K562 (cell line): ENCODE measurements at regions not wholly inside any gene's neighbourhood (a gene's known extent, or its start where the extent isn't known, plus 50 kb on each side); places are given as distances from the start of the nearest gene placed in this dataset.

Experiments
- ARID3A ChIP-seq: IDR thresholded peaks from 2 replicates; pipeline ENCODE4 v1.6.1; 2012; ENCODE audit warnings: low read depth, low read length, improper control_type of control experiment, borderline replicate concordance
- CTCF ChIP-seq, 3 experiments: IDR thresholded peaks in 2 of 3; conservative IDR thresholded peaks in 1 of 3; 2 replicates each; pipeline ENCODE4 v1.5.1; 2011 to 2012; ENCODE audit warnings: low read length in 3 of 3, mild to moderate bottlenecking in 3 of 3, control low read depth in 2 of 3, improper control_type of control experiment in 1 of 3, inconsistent platforms in 1 of 3, low read depth in 1 of 3, mixed read lengths in 1 of 3, moderate library complexity in 1 of 3; ENCODE audit not compliant: insufficient read depth in 2 of 3
- EP300 ChIP-seq: IDR thresholded peaks from 2 replicates; pipeline ENCODE4 v1.6.1; 2012; ENCODE audit warnings: low read length, improper control_type of control experiment
- IRF1 ChIP-seq: sonication (generic); formaldehyde crosslinking; IDR thresholded peaks from 2 replicates; pipeline ENCODE4 v1.8.0; 2022; ENCODE audit warnings: missing genetic modification reagents, mild to moderate bottlenecking, borderline replicate concordance
- NKRF ChIP-seq: fragments of 450-650 bp; IDR thresholded peaks from 2 replicates; pipeline ENCODE4 v1.6.1; 2016; ENCODE audit warnings: borderline replicate concordance
- POLR2AphosphoS5 ChIP-seq: IDR thresholded peaks from 2 replicates; pipeline ENCODE4 v1.6.1; 2011; ENCODE audit warnings: mild to moderate bottlenecking, low read depth, low read length, moderate library complexity; ENCODE audit not compliant: control insufficient read depth, insufficient read depth
- SREBF2 ChIP-seq: sonication (generic); formaldehyde crosslinking; IDR thresholded peaks from 2 replicates; pipeline ENCODE4 v1.4.0; 2020; ENCODE audit warnings: mild to moderate bottlenecking, missing genetic modification reagents
- SRF ChIP-seq, 2 experiments: fragments of 250-450, 450-650 bp in 1 of 2; sonication (Bioruptor Pico) in 1 of 2; sonication (generic) in 1 of 2; formaldehyde crosslinking; IDR thresholded peaks; 2 replicates each; pipeline versions ENCODE4 v1.5.0 to v1.5.1; 2020 to 2022; ENCODE audit warnings: mild to moderate bottlenecking in 1 of 2, missing genetic modification reagents in 1 of 2
- TF ChIP-seq, protein P1 (sequence below): sonication (generic); formaldehyde crosslinking; IDR thresholded peaks from 2 replicates; pipeline ENCODE4 v1.8.0; 2022; ENCODE audit warnings: missing genetic modification reagents, mild to moderate bottlenecking, borderline replicate concordance

DNA sequence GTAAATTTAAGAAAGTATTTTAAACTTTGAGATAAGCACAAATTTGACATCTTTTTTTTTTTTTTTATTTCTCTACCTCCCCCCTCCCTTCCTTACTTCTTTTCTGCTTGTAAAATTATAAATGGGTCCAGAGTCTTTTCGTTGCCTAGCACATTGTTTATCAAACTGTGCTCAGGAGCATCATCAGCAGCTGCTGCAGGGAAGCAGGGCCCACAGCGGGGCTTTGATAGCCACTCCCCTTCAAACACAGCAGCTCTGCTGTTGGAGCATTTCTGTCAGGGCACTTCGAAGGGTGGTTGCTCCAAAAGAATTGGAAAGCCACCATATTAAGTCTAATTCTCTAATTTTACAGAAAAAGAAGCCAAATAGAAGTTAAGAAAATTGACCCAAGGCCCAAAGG, 588.3 kb downstream of the SPRY1 start:
- no peak for TF ChIP-seq IRF1 (CRISPR knock-in tag)
- TF ChIP-seq, protein P1, sequence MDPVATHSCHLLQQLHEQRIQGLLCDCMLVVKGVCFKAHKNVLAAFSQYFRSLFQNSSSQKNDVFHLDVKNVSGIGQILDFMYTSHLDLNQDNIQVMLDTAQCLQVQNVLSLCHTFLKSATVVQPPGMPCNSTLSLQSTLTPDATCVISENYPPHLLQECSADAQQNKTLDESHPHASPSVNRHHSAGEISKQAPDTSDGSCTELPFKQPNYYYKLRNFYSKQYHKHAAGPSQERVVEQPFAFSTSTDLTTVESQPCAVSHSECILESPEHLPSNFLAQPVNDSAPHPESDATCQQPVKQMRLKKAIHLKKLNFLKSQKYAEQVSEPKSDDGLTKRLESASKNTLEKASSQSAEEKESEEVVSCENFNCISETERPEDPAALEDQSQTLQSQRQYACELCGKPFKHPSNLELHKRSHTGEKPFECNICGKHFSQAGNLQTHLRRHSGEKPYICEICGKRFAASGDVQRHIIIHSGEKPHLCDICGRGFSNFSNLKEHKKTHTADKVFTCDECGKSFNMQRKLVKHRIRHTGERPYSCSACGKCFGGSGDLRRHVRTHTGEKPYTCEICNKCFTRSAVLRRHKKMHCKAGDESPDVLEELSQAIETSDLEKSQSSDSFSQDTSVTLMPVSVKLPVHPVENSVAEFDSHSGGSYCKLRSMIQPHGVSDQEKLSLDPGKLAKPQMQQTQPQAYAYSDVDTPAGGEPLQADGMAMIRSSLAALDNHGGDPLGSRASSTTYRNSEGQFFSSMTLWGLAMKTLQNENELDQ: no peak
- no peak for TF ChIP-seq CTCF (IDR thresholded peaks at IDR 0.05 in 2 of 3, conservative IDR thresholded peaks at IDR 0.05 in 1 of 3; ENCODE audit: insufficient read depth in 2 of 3, low read depth in 1 of 3, low read length in 3 of 3)
- TF ChIP-seq POLR2AphosphoS5: no peak
- no peak for TF ChIP-seq SRF (CRISPR knock-in tag; IDR thresholded peaks at IDR 0.05)
- no peak for TF ChIP-seq SREBF2 (CRISPR knock-in tag)
- no peak for TF ChIP-seq EP300
- no peak for TF ChIP-seq NKRF
- no peak for TF ChIP-seq ARID3A
